RWPE2 (cell line): ENCODE measurements at regions not wholly inside any gene's neighbourhood (a gene's known extent, or its start where the extent isn't known, plus 50 kb on each side); places are given as distances from the start of the nearest gene placed in this dataset.

Source experiments
- ATAC-seq: fragments of 200-7000 bp; cut with Tn5 transposase; 3 replicates; pipeline ENCODE4 v1.9.1; 2021; ENCODE audit warnings: low read depth
- DNase-seq: peaks from one replicate; pipeline ENCODE4 v3.0.0-alpha.2; 2020; ENCODE audit warnings: low spot score
- H3K27ac ChIP-seq: fragments of 450-650 bp; 2 replicates; pipeline ENCODE4 v1.5.1; 2017; ENCODE audit warnings: mild to moderate bottlenecking; ENCODE audit not compliant: poor library complexity, severe bottlenecking
- H3K27me3 ChIP-seq: fragments of 250-450 bp; sonication (Bioruptor Pico); 2 replicates; pipeline ENCODE4 v1.5.1; 2021; ENCODE audit warnings: mild to moderate bottlenecking, moderate library complexity; ENCODE audit not compliant: insufficient read depth, poor library complexity, severe bottlenecking
- H3K36me3 ChIP-seq: fragments of 250-450 bp; sonication (Bioruptor Pico); 2 replicates; pipeline ENCODE4 v1.5.1; 2020; ENCODE audit warnings: low read depth, mild to moderate bottlenecking, moderate library complexity
- H3K4me1 ChIP-seq: fragments of 250-450 bp; sonication (Bioruptor Pico); 2 replicates; pipeline ENCODE4 v1.5.1; 2021; ENCODE audit warnings: mild to moderate bottlenecking, moderate library complexity; ENCODE audit not compliant: insufficient read depth, poor library complexity, severe bottlenecking
- H3K4me3 ChIP-seq: fragments of 250-450 bp; sonication (Bioruptor Pico); 2 replicates; pipeline ENCODE4 v1.5.1; 2021; ENCODE audit warnings: mild to moderate bottlenecking, moderate library complexity; ENCODE audit not compliant: severe bottlenecking
- H3K9me3 ChIP-seq: fragments of 250-450 bp; sonication (Bioruptor Pico); 2 replicates; pipeline ENCODE4 v1.5.1; 2021; ENCODE audit warnings: mild to moderate bottlenecking, moderate library complexity; ENCODE audit not compliant: severe bottlenecking
- TF ChIP-seq, protein P1 (sequence below): fragments of 450-650 bp; IDR thresholded peaks from one replicate; pipeline ENCODE4 v1.5.1; 2017; ENCODE audit warnings: mild to moderate bottlenecking, moderate library complexity; ENCODE audit not compliant: poor library complexity, severe bottlenecking

GRCh38 chr21:35696644-35697043 is 363.7 kb downstream of the SETD4 start:
- Histone ChIP-seq H3K4me1 (no peaks in the 10 kb centered on the region), H3K27me3 (no peaks in the 10 kb centered on the region), H3K4me3 (no peak overlapping the region), H3K9me3 (peaks cover 2% of the 10 kb centered on the region), H3K27ac (no peak overlapping the region), H3K36me3 (no peaks in the 10 kb centered on the region)
- DNase-seq (no peak), ATAC-seq (no peak)
- TF ChIP-seq, protein P1, sequence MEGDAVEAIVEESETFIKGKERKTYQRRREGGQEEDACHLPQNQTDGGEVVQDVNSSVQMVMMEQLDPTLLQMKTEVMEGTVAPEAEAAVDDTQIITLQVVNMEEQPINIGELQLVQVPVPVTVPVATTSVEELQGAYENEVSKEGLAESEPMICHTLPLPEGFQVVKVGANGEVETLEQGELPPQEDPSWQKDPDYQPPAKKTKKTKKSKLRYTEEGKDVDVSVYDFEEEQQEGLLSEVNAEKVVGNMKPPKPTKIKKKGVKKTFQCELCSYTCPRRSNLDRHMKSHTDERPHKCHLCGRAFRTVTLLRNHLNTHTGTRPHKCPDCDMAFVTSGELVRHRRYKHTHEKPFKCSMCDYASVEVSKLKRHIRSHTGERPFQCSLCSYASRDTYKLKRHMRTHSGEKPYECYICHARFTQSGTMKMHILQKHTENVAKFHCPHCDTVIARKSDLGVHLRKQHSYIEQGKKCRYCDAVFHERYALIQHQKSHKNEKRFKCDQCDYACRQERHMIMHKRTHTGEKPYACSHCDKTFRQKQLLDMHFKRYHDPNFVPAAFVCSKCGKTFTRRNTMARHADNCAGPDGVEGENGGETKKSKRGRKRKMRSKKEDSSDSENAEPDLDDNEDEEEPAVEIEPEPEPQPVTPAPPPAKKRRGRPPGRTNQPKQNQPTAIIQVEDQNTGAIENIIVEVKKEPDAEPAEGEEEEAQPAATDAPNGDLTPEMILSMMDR = no peak

GRCh38 chr21:35692311-35692710 is 368.0 kb downstream of the SETD4 start:
- DNase-seq (no peak), ATAC-seq (no peak)
- no peaks in the 10 kb centered on the region for H3K27me3 ChIP-seq
- TF ChIP-seq, protein P1 = no peak
- no peaks in the 10 kb centered on the region for H3K36me3 ChIP-seq
- no peaks in the 10 kb centered on the region for H3K4me1 ChIP-seq
- H3K4me3 ChIP-seq = no peak overlapping the region
- peaks cover 2% of the 10 kb centered on the region for H3K9me3 ChIP-seq
- no peak overlapping the region for H3K27ac ChIP-seq

DNA sequence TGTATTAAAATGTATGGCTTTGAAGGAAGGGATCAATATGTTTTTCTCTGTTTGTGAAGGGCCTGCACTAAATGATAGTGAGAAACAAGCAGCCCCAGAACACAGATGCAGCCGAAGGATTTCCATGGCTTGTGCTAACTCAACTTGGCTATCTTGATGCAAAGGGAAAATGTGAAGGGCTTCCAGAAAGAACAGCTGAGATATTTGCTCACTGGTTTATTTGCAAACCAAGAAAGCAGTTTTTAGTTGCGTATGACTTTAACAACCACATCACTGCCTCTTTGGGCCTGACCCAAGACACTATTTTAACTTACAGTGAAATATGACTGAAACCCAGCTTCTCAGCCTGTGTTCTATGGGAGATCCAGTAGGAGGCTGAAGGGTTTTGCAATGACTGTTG is 369.9 kb downstream of the SETD4 start:
- TF ChIP-seq, protein P1 = no peak
- no peaks in the 10 kb centered on the region for H3K4me1 ChIP-seq
- H3K9me3 ChIP-seq = no peaks in the 10 kb centered on the region
- no peak for DNase-seq
- H3K27me3 ChIP-seq = no peaks in the 10 kb centered on the region
- no peaks in the 10 kb centered on the region for H3K36me3 ChIP-seq
- ATAC-seq = no peak
- H3K27ac ChIP-seq = no peak overlapping the region
- no peak overlapping the region for H3K4me3 ChIP-seq

DNA sequence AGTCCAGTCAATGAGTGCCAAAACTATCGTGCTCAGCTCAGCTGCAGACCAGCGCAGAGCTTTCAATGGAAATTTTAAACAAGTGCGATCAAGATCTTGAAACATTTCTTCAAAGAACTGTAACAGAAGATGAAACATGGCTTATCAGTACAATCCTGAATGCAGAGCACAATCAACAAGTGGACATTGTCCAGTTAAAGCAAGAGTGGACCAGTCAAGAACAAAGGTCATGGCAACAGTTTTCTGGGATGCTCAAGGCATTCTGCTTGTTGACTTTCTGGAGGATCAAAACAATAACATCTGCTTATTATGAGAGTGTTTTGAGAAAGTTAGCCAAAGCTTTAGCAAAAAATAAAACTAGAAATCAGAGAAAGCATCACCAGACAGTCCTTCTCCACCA is 374.2 kb downstream of the SETD4 start:
- DNase-seq (no peak), ATAC-seq (no peak)
- Histone ChIP-seq H3K27ac (no peak overlapping the region), H3K4me1 (no peaks in the 10 kb centered on the region), H3K4me3 (no peak overlapping the region), H3K9me3 (no peaks in the 10 kb centered on the region), H3K27me3 (peaks cover 3% of the 10 kb centered on the region), H3K36me3 (no peaks in the 10 kb centered on the region)
- TF ChIP-seq, protein P1 = no peak

DNA sequence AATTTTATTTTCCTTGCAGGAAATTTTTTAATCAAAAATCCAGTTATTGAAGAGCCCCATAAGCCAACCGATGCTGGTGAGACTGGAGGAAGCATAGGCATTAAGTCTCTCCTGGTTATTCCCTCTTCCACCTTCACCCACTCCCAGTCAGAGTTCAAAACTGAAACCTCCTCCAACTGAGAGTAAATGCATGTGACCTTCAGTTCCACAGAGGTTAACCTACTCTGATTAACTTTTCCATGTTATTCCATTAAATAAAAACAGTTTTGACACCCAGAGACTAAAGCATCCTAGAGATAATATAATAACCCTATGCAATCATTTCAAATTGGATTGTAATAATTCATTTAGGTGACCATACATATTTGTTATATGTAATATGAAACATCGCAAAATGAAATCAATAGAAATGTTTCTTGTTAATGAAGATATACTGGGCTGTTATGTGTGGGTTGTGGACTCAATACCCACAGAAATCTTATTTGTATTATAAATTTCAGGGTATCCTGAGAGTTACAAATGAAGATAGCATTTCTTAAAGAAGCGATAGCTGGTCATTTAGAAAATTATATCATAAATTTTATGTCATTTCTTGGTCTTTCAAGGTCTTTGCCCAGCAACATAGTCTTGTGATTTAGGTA is 376.5 kb downstream of the SETD4 start:
- no peaks in the 10 kb centered on the region for H3K4me1 ChIP-seq
- no peaks in the 10 kb centered on the region for H3K36me3 ChIP-seq
- no peaks in the 10 kb centered on the region for H3K9me3 ChIP-seq
- H3K27ac ChIP-seq = no peak overlapping the region
- TF ChIP-seq, protein P1 = no peak
- peaks cover 3% of the 10 kb centered on the region for H3K27me3 ChIP-seq
- no peak for DNase-seq
- H3K4me3 ChIP-seq = no peak overlapping the region
- no peak for ATAC-seq
